ENCODE measurements at regions not wholly inside any gene's neighbourhood (a gene's known extent, or its start where the extent isn't known, plus 50 kb on each side); places are given as distances from the start of the nearest gene placed in this dataset.

GRCh38 chr3:26090589-26090988, 300.7 kb downstream of the OXSM start:
- TF ChIP-seq RBM39 (optimal IDR thresholded peaks at IDR 0.05; ENCODE audit: low read depth, low read length) (no peak), CTCF (IDR thresholded peaks at IDR 0.05 in 2 of 3, conservative IDR thresholded peaks at IDR 0.05 in 1 of 3; ENCODE audit: insufficient read depth in 2 of 3, low read depth in 1 of 3, low read length in 3 of 3) (no peak), CREB1 (IDR thresholded peaks at IDR 0.05) (no peak), CREB1 (CRISPR knock-in tag; IDR thresholded peaks at IDR 0.05) (no peak), NRF1 (conservative IDR thresholded peaks at IDR 0.05 in 1 of 2, IDR thresholded peaks at IDR 0.05 in 1 of 2) (no peak), FIP1L1 (IDR thresholded peaks at IDR 0.05; ENCODE audit: low read depth, low read length, poor library complexity, severe bottlenecking) (no peak), EZH2 (IDR thresholded peaks at IDR 0.05; ENCODE audit: borderline replicate concordance, low read depth, low read length) (no peak), HNRNPH1 (optimal IDR thresholded peaks at IDR 0.05; ENCODE audit: low read depth, low read length) (no peak), NR2F6 (CRISPR knock-in tag; IDR thresholded peaks at IDR 0.05) (no peak), SIN3A (IDR thresholded peaks at IDR 0.05; ENCODE audit: borderline replicate concordance in 2 of 2, control insufficient read depth in 1 of 2, low read depth in 2 of 2, low read length in 2 of 2) (no peak), TAF1 (IDR thresholded peaks at IDR 0.05; ENCODE audit: control insufficient read depth, extremely low read depth, insufficient read depth, low read length, severe bottlenecking) (no peak), RBM25 (IDR thresholded peaks at IDR 0.05; ENCODE audit: low read depth, low read length, severe bottlenecking) (no peak), EP300 (IDR thresholded peaks at IDR 0.05; ENCODE audit: low read length) (no peak), ZBTB33 (CRISPR knock-in tag; IDR thresholded peaks at IDR 0.05) (no peak), FOXK2 (conservative IDR thresholded peaks at IDR 0.05 in 1 of 2, IDR thresholded peaks at IDR 0.05 in 1 of 2; ENCODE audit: low read depth in 2 of 2) (no peak)

All from K562 (cell line).